BJ (cell line): ENCODE measurements at regions not wholly inside any gene's neighbourhood (a gene's known extent, or its start where the extent isn't known, plus 50 kb on each side); places are given as distances from the start of the nearest gene placed in this dataset.

ENCODE experiments used
- CTCF ChIA-PET: fragments of 350-600 bp; formaldehyde crosslinking; extraction: SDS; loops from one replicate; lab custom pipeline; 2021; ENCODE audit warnings: antibody characterized with exemption, inconsistent platforms; lab: Yijun Ruan, JAX
- POLR2A ChIA-PET: fragments of 300-600 bp; sonication (Branson Sonifier 250); formaldehyde crosslinking; extraction: SDS; loops from one replicate; lab custom pipeline; 2021; ENCODE audit warnings: antibody characterized with exemption; lab: Charles Lee
- DNase-seq: peaks from one replicate; pipeline ENCODE4 v3.0.0-alpha.2; 2011; ENCODE audit warnings: low read depth
- H3K27me3 ChIP-seq: 2 replicates; pipeline ENCODE4 v1.6.0; 2011; ENCODE audit warnings: low read length; ENCODE audit not compliant: control insufficient read depth, insufficient read depth
- H3K36me3 ChIP-seq: 2 replicates; pipeline ENCODE4 v1.5.1; 2011; ENCODE audit warnings: low read length; ENCODE audit not compliant: control insufficient read depth, insufficient read depth
- H3K4me3 ChIP-seq: 2 replicates; pipeline ENCODE4 v1.5.1; 2011; ENCODE audit warnings: low read depth, mild to moderate bottlenecking, control low read depth, low read length
- TF ChIP-seq, protein P1 (sequence below): IDR thresholded peaks from 2 replicates; pipeline ENCODE4 v1.5.1; 2011; ENCODE audit warnings: low read depth, mild to moderate bottlenecking, control low read depth, inconsistent platforms, low read length, moderate library complexity; ENCODE audit not compliant: insufficient read depth

- no peaks in the 10 kb centered on the region for H3K27me3 ChIP-seq
- ChIA-PET POLR2A (no interaction called here), CTCF (no interaction called here)
- DNase-seq, result no peak
- H3K4me3 ChIP-seq, result no peak overlapping the region
- TF ChIP-seq, protein P1, sequence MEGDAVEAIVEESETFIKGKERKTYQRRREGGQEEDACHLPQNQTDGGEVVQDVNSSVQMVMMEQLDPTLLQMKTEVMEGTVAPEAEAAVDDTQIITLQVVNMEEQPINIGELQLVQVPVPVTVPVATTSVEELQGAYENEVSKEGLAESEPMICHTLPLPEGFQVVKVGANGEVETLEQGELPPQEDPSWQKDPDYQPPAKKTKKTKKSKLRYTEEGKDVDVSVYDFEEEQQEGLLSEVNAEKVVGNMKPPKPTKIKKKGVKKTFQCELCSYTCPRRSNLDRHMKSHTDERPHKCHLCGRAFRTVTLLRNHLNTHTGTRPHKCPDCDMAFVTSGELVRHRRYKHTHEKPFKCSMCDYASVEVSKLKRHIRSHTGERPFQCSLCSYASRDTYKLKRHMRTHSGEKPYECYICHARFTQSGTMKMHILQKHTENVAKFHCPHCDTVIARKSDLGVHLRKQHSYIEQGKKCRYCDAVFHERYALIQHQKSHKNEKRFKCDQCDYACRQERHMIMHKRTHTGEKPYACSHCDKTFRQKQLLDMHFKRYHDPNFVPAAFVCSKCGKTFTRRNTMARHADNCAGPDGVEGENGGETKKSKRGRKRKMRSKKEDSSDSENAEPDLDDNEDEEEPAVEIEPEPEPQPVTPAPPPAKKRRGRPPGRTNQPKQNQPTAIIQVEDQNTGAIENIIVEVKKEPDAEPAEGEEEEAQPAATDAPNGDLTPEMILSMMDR, result no peak
- H3K36me3 ChIP-seq, result no peaks in the 10 kb centered on the region
These were observed 196.3 kb downstream of the SNX10 start for GRCh38 chr7:26487780-26488515.

DNA sequence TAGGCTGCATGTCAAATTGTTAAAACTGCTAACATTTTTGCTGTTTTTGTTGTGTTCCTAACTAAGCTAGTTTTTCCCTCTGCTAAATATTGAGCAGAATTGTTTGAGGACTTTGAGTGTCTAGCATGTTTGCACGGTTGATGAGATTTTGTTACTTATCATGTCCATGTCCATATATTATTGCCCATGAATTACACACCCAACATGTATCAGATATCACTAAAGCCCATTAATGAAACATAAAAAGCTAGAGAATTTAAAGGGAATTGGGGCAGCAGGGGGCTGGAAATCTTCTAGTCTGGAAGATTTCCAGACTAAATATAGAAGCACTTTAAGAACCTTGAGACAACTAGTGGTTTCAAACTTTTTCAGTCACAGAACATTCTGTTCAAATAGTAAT, 197.7 kb downstream of the SNX10 start:
- CTCF ChIA-PET, result no interaction called here

GRCh38 chr7:26489906-26490639, 198.4 kb downstream of the SNX10 start:
- H3K36me3 ChIP-seq, result no peaks in the 10 kb centered on the region
- no peaks in the 10 kb centered on the region for H3K27me3 ChIP-seq
- ChIA-PET POLR2A (no interaction called here), CTCF (no interaction called here)
- TF ChIP-seq, protein P1, result no peak
- H3K4me3 ChIP-seq, result no peak overlapping the region
- no peak for DNase-seq

More for the DNA sequence above, 197.7 kb downstream of the SNX10 start:
- no peak overlapping the region for H3K4me3 ChIP-seq
- H3K27me3 ChIP-seq, result no peaks in the 10 kb centered on the region
- TF ChIP-seq, protein P1, result no peak
- no peak for DNase-seq
- H3K36me3 ChIP-seq, result no peaks in the 10 kb centered on the region
- POLR2A ChIA-PET, result no interaction called here

- ChIA-PET POLR2A (no interaction called here), CTCF (interaction anchor here (1.5 kb wide), 1 partner anchor 10 kb away, joined by 4 read pairs; no protein-coding TSS in a partner anchor)
- DNase-seq, result no peak
- H3K4me3 ChIP-seq, result no peak overlapping the region
- no peaks in the 10 kb centered on the region for H3K27me3 ChIP-seq
- H3K36me3 ChIP-seq, result no peaks in the 10 kb centered on the region
- TF ChIP-seq, protein P1, result no peak
These were observed 199.3 kb downstream of the SNX10 start for GRCh38 chr7:26490640-26491624.

DNA sequence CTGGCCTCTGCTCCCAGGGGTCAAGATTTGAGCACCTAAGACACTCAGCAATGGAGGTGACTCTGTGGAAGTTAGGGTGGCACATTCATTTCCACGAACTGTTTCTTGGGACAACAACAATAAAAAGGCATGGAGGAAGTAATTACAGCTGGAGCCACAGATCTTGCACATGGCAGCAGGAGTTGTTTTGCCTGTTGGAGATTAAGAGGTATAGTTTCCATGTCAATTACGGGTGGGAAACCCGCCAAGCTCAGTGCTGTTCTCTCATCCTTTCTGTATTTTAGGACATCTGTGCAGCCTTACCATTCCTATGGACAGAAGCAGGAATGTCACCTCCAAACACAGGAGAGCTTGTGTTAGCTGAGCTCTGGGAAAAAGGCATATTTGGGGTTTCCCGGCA, 201.2 kb downstream of the SNX10 start:
- CTCF ChIA-PET, result interaction anchor here (1.5 kb wide), 1 partner anchor 8 kb away, joined by 4 read pairs; no protein-coding TSS in a partner anchor
- H3K36me3 ChIP-seq, result no peaks in the 10 kb centered on the region
- H3K27me3 ChIP-seq, result no peaks in the 10 kb centered on the region
- POLR2A ChIA-PET, result no interaction called here
- no peak for DNase-seq
- no peak overlapping the region for H3K4me3 ChIP-seq
- TF ChIP-seq, protein P1, result no peak
